H7 (cell line): ENCODE measurements at regions not wholly inside any gene's neighbourhood (a gene's known extent, or its start where the extent isn't known, plus 50 kb on each side); places are given as distances from the start of the nearest gene placed in this dataset.

Source experiments
- DNase-seq: peaks from one replicate; pipeline ENCODE4 v3.0.0; 2012
- H3K27me3 ChIP-seq: 2 replicates; pipeline ENCODE4 v1.6.0; 2011; ENCODE audit warnings: mild to moderate bottlenecking, low read length; ENCODE audit not compliant: control insufficient read depth, insufficient read depth
- H3K36me3 ChIP-seq: replicated peaks from 2 replicates; pipeline ENCODE4 v1.5.1; 2011; ENCODE audit warnings: low read length; ENCODE audit not compliant: control insufficient read depth, insufficient read depth
- H3K4me3 ChIP-seq: 2 replicates; pipeline ENCODE4 v1.5.1; 2011; ENCODE audit warnings: low read depth, mild to moderate bottlenecking, control low read depth, low read length, moderate library complexity; ENCODE audit not compliant: insufficient read depth

DNA sequence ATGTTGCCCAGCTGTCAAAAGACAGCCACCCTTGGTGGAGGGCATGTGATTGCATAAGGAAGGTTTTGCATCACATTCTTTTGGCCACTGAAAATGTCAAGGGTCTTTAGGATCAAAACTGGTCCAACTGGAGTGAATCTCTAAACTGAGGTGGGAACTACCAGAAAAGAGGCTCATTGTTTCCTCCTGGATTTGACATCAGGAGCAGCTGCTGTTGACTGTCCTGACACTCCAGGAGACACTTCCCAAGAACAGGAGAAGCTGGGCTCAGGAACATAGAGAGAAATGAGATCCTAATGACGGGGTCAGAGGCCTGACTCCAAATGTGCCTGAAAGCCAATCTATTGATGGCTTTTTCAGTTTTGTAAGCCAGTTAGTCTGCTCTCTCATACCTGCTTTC is 105.3 kb upstream of the LRIG1 start:
- Histone ChIP-seq H3K36me3 (no peaks in the 10 kb centered on the region), H3K4me3 (no peak overlapping the region), H3K27me3 (no peaks in the 10 kb centered on the region)
- DNase-seq, result no peak

DNA sequence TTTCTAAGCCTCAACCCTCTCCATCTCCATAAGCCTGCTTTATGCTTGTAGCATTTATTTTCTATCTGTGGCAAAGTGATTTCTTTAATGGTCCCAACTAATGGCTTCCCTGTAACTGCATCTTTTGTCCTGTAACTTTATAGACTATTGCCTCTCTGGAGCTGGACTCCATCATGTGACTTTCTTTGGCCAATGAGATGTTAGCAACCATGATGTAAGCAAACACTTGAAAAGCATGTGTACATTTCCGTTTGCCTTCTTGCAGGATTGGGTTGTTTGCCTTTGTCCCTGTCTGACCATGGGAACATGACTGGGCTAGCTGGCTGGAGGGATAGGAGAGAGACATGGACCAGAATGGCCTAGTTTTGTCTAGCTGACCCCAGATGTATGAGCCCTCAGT is 106.0 kb upstream of the LRIG1 start:
- Histone ChIP-seq H3K36me3 (no peaks in the 10 kb centered on the region), H3K27me3 (no peaks in the 10 kb centered on the region), H3K4me3 (no peak overlapping the region)
- DNase-seq, result no peak

DNA sequence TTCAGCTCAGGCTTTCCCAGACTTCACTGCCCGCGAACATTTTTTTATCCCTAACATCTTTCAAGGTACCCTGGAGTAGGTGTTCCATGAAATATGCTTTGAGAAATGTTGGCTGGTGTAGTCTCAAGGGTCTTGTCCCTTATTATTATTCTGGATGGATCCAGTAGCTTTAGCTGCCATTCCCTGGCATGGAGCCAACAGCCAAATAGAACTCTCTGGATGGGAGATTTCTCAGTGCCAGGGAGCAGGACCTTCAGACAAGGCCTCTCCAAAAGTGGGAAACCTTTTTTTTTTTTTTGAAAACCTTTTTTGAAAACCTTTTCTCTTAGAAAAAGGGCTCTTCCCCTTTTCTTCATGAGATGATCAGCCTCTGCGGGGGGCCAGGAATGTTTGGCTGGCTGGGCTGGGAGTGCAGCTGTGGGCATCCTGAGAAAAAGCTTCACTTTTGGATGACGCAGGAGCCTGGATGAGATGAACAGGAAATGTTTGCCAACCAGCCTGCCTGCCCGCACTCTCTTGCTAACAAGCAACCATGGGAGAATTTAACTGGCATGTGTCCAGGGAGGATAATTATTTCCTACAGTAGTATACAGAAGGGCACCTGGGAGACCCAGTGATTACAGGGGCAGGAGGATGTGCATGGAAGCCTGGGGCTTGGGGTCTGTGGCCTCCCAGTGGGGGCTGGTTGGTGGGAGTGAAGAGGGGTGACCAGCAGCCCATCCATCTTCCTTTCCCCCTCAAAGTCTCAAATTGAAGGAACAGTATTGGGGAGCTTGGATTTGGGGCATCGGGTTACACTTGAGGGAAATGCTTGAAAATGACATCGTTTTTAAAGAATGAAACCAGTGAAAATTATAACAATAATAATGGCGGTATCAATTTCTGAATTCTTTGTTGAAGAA is 109.1 kb upstream of the LRIG1 start:
- Histone ChIP-seq H3K4me3 (no peak overlapping the region), H3K36me3 (no peaks in the 10 kb centered on the region), H3K27me3 (no peaks in the 10 kb centered on the region)
- DNase-seq, result peak; percentile 39

DNA sequence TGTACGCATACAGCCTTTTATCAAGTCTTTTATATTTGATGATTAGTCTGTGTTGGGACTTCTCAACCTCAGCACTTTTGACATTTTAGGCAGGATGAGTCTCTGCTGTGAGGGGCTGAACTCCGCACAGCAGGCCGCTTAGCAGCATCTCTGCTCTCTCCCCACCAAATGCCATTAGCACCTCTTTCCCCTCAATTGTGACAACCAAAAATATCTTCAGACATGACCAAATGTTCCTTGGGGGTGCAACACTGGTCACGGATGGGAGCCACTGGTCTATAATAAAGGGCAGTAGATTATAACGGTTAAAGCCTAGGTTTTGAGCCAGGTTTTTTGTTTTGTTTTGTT is 109.7 kb upstream of the LRIG1 start:
- no peak overlapping the region for H3K4me3 ChIP-seq
- H3K36me3 ChIP-seq, result no peaks in the 10 kb centered on the region
- H3K27me3 ChIP-seq, result no peaks in the 10 kb centered on the region
- no peak for DNase-seq

DNA sequence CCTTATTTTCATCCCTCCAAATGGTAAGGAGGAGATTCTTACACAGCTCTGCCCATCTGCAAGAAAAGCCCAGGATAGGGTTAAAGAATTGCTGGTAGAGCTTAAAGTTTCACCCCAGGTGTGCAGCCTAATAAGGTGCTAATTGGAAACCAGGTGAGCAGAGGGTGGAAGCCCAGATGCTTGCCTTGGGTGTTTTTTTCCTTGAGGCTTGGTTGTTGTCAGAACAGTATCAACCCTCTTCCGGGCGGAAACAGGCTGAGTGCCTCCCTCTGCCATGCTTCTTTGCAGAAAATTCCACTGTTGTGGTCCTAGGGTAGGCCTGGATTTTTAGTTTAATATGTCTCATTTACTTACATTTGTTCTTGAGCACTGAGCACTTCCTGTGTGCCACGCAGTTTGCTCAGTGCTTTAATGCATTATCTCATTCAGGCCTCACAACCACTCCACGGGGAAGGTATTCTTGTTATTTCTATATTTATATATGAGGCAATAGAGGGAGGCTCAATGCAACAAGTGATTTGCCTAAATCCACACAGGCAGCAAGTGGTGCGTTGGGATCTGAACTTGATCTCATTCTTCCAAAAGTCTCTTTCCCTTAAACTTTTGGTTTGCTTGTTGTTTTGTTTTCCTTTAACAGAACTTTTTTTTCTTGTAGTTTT is 115.0 kb upstream of the LRIG1 start:
- peak; percentile 24 for DNase-seq
- Histone ChIP-seq H3K4me3 (no peak overlapping the region), H3K36me3 (no peaks in the 10 kb centered on the region), H3K27me3 (no peaks in the 10 kb centered on the region)

DNA sequence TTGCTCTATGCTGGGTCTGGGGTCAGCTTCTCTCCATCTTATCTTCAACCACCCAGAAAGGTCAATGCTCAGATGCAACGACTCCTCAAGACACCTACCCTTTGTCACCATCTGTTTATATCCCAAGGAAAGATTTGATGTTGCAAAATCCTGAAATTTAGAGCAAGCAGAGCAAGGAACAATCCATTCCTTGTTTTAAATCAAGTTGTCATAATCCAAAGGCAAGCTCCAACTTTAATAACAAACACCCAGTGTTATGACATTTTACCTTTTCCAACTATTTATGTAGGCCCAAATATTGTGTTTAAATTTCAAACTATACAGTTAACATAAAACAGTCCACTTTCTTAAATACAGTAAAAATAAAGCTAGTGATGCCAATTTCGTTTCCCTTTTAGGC is 116.5 kb upstream of the LRIG1 start:
- H3K4me3 ChIP-seq, result no peak overlapping the region
- no peak for DNase-seq
- H3K36me3 ChIP-seq, result no peaks in the 10 kb centered on the region
- no peaks in the 10 kb centered on the region for H3K27me3 ChIP-seq

DNA sequence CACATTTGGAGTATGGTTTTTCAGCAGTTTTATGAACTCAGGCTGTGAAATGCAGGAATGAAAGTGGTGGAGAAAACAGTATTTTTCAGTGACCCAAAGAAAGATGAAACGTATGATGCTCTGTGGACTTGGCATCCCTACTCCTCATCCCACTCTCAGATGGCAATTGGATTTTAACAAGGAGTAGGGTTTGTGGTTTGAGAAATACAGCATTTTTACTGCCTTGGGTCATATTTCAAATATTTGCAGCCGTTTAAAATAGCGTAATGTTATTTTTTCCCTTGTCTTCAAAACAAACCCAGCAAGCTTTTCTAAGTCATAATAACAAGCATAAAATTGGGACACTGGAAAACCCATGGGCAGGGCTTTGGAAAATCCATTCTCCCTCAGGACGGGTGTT is 117.2 kb upstream of the LRIG1 start:
- Histone ChIP-seq H3K27me3 (no peaks in the 10 kb centered on the region), H3K36me3 (no peaks in the 10 kb centered on the region), H3K4me3 (no peak overlapping the region)
- no peak for DNase-seq

DNA sequence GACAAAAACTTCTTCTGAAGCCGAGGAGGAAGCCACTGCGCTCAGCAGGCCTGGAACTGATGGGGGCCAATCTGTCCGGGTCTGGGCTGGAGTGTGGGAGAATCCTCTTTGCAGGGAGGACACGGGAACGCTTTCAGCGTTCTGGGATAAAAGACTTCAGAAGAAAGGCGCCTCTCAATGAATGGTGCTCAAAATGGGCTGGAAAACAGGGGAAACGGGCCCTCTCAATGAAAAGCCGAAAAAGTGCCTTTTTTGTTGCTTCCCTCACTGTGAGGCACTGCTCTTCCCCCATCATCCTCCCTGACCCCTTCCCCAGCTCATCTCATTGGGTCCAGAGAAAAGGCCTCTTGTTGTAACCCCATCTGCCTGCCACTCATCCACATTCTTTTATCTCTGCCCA is 119.5 kb upstream of the LRIG1 start:
- no peaks in the 10 kb centered on the region for H3K27me3 ChIP-seq
- peak; percentile 31 for DNase-seq
- no peak overlapping the region for H3K4me3 ChIP-seq
- no peaks in the 10 kb centered on the region for H3K36me3 ChIP-seq

DNA sequence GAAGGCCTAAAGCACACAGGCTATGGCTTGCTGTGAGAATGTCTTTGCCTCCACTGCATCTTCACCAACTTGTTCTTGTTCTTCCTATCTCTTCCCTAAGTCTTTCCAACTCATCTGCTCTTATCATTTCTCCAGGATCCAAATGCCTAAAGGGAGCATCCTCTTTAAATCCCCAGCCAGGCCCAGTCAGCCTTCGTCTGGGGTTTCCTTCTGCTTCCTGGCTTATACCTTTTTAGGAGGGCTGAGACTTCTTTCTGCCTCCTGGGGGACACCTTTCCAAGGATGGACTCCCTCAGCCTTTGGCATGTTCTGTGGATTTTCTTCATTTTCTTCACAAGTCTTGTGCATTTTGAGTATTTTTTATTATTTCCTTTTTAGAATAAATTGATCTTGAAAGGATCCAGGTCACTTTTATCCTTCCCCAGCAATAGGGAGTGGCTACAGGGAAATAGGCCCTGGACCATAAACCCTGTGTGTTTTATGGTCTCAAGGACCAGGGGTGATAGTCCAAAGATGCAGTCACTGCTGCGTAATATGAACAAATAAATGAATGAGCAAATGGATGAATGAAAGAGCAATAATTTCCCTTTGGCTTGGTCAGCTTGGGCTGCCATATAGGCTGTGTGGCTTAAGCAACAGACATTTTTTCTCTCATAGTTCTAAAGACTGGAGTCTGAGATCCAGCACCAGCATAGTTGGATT is 122.1 kb upstream of the LRIG1 start:
- Histone ChIP-seq H3K4me3 (no peak overlapping the region), H3K27me3 (no peaks in the 10 kb centered on the region)

DNA sequence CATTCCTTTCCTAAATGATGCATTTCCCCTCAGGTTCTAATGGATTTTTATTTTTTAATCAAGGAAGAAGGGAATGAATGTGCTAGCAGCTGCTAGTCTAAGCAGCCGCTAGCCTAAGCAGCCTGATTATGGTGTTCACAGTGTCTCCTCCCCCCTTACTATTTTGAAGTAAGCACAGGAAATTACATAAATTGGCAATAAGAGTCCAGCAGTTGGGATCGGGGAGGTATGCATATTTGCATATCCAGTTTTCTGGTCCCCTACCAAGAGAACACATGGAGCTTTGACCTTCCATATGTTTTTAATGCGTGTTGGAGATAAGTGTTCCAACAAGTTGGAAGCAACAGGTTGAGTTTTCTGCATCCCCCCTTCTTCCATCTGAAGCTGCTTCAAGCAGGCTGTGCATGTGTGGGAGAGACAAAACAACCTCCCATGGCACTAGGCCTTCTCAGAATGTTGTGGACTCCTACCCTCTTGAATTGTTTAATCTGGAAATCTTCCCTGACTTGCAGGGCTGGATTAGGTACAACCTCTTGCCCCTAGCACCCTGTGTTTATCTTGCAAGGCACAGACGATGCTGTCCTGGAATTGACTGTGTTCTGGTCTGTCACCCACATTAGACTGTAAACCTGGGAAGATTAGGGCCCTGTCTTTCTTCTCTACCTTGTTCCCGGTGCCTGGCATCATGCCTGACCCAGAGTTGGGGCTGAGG is 124.8 kb upstream of the LRIG1 start:
- no peaks in the 10 kb centered on the region for H3K27me3 ChIP-seq
- H3K4me3 ChIP-seq, result no peak overlapping the region
- no peaks in the 10 kb centered on the region for H3K36me3 ChIP-seq
- no peak for DNase-seq

More for the DNA sequence above, 122.1 kb upstream of the LRIG1 start:
- no peak for DNase-seq
- no peaks in the 10 kb centered on the region for H3K36me3 ChIP-seq

DNA sequence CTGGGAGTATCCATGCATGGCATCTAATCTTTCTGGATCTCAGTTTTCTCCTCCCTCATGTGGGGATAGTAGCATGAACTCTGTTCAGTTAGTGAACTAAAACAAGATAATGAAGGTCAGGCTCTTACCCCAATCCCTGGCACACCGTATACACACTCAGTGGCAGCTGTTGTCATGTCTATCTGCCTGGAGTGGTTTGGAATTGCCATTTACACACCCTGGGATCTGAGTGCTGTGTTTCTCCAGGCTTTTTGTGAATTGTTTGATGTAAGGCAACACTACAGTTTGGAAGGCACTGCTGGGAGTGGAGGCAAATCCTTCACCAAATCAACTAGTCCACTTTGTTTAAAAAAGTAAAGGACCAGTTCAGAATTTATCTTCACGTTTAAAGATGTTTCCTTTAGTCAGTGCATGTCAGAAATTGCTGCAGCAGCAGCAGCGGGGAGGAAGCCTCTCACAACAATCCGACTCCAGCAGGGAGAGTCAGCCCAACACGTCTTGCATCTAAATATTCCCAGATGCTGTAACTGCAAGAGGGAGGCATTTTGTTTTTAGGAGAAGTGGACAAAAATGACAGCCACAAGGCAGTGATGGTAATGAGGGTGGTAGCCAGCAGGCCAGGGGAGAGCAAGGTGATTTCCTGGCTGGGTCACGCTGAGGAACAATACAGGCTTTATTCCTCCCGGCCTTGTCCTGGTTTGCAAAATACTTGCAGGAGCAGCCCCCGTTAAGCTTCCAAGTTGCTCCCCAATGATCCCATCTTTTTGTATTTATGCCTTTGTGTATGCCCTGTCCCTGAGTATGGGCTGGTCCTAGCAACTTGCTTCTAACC is 128.5 kb upstream of the LRIG1 start:
- DNase-seq, result no peak
- H3K4me3 ChIP-seq, result no peak overlapping the region

DNA sequence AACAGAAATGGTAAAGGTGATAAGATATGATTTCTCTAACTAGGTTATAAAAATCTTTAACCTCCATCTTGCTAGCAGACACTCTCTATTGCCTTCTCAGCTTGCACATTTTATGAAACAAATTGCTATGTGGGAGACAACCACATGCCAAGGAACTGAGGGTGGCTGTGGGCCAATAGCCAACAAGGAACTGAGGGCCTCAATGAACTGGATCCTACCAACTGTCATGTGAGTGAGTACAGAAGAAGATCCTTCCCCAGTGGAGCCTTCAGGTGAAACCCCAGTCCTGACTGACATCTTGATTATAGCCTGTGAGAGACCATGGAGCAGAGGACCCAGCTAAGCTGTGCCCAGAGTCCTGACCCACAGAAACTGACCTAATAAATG is 129.2 kb upstream of the LRIG1 start:
- no peaks in the 10 kb centered on the region for H3K36me3 ChIP-seq
- H3K4me3 ChIP-seq, result no peak overlapping the region
- no peak for DNase-seq
- no peaks in the 10 kb centered on the region for H3K27me3 ChIP-seq

More for the DNA sequence above, 128.5 kb upstream of the LRIG1 start:
- no peaks in the 10 kb centered on the region for H3K36me3 ChIP-seq
- no peaks in the 10 kb centered on the region for H3K27me3 ChIP-seq

DNA sequence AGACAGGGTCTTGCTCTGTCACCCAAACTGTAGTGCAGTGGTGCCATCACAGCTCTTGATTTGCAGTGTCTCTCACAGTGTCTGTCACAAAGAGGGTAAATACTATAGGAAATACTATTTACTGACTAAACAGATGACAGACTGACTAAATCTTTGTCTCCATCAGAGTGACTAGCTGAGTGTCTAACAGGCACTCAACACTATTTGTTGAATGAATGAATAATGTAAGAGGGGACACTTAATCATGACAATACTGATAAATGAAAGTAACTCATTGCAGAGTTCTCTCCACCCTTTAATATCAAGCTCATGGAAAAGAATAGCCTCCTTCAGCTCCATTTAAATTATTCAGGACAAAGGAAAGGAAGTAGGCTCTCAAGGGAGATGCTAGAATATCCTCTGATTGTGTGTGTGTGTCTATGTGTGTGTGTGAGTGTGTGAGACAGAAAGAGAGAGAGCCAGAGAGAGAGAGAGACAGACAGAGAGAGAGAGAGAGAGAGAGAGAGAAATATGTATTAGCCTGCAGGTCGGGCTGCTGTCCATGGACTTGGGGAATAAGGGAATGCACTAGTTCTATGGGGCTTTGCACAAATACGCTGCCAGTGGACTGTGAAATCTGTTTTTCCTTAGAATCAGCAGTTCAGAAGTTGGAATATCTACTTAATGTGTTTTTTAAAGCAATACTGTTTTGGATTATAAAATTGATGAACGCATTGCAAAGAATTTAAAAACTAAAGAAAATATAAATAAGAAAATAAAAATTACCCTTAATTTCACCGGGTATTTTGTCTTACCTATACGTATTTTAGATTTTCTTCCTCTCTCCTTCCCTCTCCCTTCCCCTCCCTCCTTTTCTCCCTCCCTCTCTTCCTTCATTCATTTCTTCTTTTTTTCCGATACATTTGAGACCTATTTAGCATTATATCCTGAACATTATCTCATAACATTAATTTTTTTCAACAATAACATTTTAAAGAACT is 132.9 kb upstream of the LRIG1 start:
- Histone ChIP-seq H3K4me3 (no peak overlapping the region), H3K27me3 (no peaks in the 10 kb centered on the region), H3K36me3 (no peaks in the 10 kb centered on the region)
- no peak for DNase-seq
